ENCODE measurements at regions not wholly inside any gene's neighbourhood (a gene's known extent, or its start where the extent isn't known, plus 50 kb on each side); places are given as distances from the start of the nearest gene placed in this dataset.
"Not testable (repeated sequence)": the region's sequence is repeated elsewhere in the genome, so short reads cannot be mapped to it uniquely, and the experiment has no call there.

DNA sequence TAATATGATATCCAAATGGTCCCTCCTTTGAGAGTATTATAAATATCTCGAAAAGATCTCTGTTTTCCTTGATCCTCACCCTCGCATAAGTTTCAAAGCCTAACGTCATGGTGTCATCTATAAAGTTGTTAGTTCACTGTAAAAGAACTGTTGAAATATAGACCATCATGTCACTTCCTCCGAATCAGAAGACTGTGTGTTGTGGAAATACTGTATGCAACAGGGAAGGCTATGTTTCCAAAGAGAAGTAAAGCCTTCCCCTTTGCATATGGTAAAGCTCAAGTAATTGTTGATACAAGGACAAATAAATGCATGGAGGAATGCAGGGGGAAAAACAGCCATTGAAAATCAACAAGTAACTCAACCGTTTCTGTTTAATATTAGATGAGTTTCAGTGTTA is 125.9 kb downstream of the ZNF365 start:
- DNase-seq = not testable (repeated sequence)

GRCh38 chr10:62501547-62501946 is 127.4 kb downstream of the ZNF365 start:
- no peak for DNase-seq

GRCh38 chr10:62502995-62503613 is 128.9 kb downstream of the ZNF365 start:
- no peak for DNase-seq

- no peak for DNase-seq
Observed at GRCh38 chr10:62503872-62504271, 129.7 kb downstream of the ZNF365 start.

DNA sequence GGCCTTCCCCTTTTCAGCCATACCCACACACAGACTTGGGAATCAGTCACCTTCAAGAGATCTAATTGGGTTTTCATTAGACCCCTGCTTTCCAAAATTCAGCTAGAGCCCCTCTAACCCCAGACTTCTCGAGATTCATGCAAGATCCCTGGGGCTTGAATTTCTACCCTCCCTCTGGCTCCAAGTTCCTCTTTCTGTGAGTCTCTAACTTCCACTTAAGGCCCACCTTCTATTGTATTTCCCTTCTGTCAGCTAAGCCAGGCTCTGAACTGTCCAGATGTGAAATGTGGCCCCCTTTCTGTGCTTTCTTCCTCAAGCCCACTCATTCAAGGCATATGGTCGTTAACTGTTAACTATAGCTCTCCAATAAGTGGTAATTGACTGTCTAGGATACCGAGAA is 132.2 kb downstream of the ZNF365 start:
- DNase-seq = no peak

- DNase-seq = no peak
Observed at GRCh38 chr10:62511238-62511637, 137.1 kb downstream of the ZNF365 start.

- DNase-seq = no peak
Observed at GRCh38 chr10:62511656-62512055, 137.5 kb downstream of the ZNF365 start.

DNA sequence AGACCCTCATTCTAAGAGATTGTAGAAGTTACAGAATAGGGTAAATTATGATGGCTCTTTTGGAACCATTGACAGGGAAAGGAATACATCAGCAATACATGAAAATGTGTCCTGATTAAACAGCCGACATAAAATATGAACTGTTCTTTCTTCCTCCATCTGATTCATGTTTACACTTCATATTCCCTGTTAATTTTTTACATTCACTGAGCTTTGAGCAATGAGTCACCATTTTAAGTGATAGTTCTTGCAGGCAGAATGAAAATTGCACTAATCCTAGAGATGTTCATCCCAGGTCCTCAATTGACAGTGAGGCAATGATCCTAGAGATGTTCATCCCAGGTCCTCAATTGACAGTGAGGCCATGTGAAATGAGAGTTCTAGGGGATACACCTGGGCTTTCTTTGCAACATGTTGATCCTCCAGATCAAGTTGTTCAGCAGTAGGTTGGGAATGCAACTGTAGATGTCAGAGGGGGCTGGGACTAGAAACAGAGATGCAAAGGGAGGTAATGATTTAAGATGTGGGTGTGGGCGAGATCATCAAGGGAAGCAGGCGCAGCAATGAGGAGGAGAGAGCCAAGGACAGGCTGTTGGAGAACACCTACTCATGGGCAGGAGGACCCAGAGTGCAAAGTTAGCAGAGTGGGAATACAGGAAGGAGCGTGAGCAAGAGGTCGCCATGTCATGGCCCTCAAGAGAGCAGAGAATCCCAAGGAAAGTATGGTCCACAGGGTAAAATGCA is 138.7 kb downstream of the ZNF365 start:
- no peak for DNase-seq

GRCh38 chr10:62514079-62514693 is 140.0 kb downstream of the ZNF365 start:
- no peak for DNase-seq

DNA sequence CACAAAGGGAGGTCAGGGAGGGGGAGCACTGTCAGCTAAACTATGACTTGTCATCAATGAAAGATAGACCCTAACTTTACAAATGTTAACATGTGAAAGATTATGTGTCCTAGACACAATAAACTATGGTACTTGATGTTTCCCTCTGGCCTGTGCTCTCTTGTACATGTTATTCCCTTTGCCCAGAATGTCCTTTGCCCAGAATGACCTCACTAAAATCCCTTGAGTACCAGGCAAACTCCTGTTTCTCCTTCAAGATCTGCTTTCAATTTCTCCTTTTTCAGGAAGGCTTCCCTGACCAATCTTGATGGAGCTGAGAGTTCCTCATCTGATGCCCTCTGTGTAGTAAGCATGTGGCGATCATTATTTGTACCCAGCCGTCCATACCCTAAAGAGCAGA is 143.1 kb downstream of the ZNF365 start:
- DNase-seq = no peak

DNA sequence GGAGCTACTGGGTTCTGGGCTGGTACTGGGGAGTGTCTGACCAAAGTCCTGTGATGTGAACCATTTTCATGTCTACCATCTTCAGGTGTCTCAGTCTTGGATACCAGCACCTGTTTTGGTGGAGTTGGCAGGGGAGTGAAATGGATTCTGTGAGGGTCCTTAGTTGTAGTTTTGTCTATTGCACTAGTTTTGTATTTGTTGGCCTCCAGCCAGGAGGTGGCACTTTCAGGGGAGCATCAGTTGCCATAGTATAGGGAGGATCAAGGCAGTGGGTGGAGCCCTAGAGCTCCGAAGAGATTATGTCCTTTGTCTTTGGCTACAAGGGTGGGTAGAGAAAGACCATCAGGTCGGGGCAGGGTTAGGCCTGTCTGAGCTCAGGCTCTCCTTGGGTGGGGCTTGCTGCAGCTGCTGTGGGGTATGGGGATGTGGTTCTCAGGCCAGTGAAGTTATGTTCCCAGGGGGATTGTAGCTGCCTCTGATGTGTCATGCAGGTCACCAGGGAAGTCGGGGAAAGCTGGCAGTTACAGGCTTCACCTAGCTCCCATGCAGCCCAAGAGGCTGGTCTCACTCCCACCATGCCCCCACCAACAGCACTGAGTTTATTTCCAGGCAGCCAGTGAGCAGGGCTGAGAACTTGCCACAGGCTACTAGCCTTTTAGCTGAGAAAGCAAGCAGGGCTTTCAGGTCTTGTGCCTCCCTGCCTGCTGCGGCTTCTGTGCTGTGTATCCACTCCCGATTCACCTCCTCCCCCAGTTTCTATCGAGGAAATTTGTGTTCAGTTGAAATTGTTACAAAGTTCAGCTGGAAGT is 153.1 kb downstream of the ZNF365 start:
- DNase-seq = no peak

DNA sequence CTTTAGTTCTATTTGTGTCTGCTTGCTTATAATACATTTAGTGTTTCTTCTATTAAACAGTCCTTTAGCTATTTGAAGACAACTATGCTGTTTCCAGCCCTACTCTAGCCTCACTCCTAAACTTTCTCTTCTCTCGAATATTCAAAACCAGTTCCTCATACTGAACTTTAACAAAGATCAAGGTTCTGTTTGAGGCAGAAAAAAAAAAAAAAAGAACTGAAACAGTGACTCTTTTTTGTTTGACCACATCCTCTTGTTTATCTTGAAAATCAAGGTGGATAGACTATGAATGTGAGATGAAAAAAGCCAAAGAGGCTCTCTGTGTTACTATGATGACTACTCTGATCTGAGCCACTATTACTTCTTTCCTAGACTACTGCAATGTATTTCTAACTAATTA is 154.3 kb downstream of the ZNF365 start:
- DNase-seq = no peak

GRCh38 chr10:62529396-62529795 is 155.2 kb downstream of the ZNF365 start:
- no peak for DNase-seq

GRCh38 chr10:62534031-62534430 is 159.9 kb downstream of the ZNF365 start:
- no peak for DNase-seq

GRCh38 chr10:62538606-62539005 is 164.4 kb downstream of the ZNF365 start:
- DNase-seq = no peak

DNA sequence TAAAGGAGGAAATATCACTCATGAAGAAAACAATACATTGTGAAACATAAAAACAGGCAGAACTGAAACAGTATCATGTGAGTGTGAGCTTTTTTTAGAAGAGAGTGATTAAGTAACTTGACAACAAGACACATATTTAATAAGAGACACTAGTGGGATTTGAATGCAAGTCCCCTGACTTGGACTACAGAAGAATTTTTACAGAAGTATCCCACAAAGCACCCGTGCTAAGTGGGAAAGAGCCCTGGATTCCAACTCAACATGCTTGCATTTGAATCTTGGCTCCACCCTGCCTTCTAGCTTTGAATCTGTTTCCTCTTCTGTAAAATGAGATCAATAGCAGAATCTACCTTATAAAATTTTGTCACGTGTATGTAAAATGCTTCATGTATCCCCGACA is 166.2 kb downstream of the ZNF365 start:
- DNase-seq = no peak

- no peak for DNase-seq
Observed at GRCh38 chr10:62541811-62542210, 167.6 kb downstream of the ZNF365 start.

DNA sequence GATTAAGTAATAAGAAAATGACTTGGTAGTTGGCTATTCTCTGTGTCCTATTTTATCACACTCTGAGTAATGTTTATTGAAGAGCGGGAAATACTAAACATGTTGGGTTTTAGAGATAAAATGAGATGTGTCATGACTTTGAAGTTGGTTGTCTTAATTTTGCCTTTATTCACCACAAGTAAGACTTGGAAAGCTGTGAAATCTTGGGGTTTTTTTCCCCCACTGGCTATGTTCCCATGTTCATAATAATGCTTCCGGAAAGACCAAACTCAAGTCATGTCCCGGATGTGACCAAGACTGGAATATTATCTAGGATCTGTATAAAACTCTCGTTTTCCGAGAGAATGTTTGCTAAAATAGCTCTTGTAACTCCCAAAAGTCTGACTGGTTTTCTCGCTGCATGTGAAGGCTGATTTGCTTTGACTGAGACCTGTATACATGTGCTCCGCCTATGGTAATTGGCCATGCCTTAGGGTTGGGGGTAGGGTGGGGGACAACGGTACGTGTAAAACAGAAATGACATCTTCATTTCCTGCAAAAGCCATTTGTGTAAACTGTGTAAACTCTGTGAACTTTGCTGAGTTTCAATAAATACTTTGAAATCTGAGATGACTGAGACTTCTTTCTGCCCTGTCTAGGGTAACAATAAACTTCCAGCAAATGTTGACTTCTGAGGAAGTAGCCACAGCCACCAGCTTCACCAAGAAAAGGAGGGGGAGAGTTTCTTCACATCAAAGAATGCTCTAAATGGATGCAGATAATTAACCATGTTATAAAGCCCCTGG is 169.6 kb downstream of the ZNF365 start:
- no peak for DNase-seq

GRCh38 chr10:62545160-62546066 is 171.2 kb downstream of the ZNF365 start:
- DNase-seq = no peak

- no peak for DNase-seq
Observed at GRCh38 chr10:62548686-62549085, 174.5 kb downstream of the ZNF365 start.

- no peak for DNase-seq
Observed at GRCh38 chr10:62550173-62550572, 176.0 kb downstream of the ZNF365 start.
